ENCODE measurements at regions not wholly inside any gene's neighbourhood (a gene's known extent, or its start where the extent isn't known, plus 50 kb on each side); places are given as distances from the start of the nearest gene placed in this dataset.
A peak's percentile ranks its signal among the peaks of the same experiment; 100 is the strongest.

DNA sequence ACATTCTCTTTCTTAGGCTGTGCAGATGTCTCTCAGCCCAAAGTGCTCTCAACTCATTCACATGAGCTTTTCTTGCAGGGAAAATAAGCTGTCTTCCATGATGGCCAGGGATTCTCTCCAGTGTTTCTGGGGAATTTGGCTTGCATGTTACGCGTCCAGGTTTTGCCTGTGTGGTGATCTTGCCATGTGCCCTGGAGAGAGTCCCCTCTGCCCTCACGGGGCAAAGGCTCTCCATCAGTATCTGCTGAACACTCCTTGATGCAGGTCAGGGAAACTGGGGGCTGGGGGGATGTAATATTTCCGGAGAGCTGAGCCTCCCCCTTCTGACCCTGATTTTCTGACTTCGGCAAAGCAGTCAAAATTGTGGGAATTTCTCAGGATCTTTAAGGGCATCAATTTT, 87.6 kb downstream of the ACKR3 start:
- Histone ChIP-seq H3K4me1 (ENCODE audit: control insufficient read depth, low read depth, low read length) (peaks cover 7% of the 10 kb centered on the region), H2BK15ac (replicated peaks; ENCODE audit: low read depth) (no peak overlapping the region), H3K9ac (ENCODE audit: low read length) (no peak overlapping the region), H3K36me3 (ENCODE audit: control insufficient read depth, insufficient read depth, low read length) (no peaks in the 10 kb centered on the region), H3K4me2 (ENCODE audit: low read length) (no peak overlapping the region), H3K4ac (ENCODE audit: low read depth, low read length) (no peak overlapping the region), H3K4me3 (ENCODE audit: low read length) (no peak overlapping the region), H3K79me2 (ENCODE audit: control insufficient read depth, insufficient read depth, low read length) (no peaks in the 10 kb centered on the region), H2BK120ac (ENCODE audit: low read depth, low read length) (no peak overlapping the region), H3K27me3 (ENCODE audit: insufficient read depth, low read length, poor library complexity) (no peaks in the 10 kb centered on the region), H3K18ac (ENCODE audit: low read length) (no peak overlapping the region), H3K56ac (ENCODE audit: low read length) (no peak overlapping the region), H2AK5ac (ENCODE audit: low read length) (no peak overlapping the region), H3K23ac (ENCODE audit: low read length) (no peak overlapping the region), H4K5ac (ENCODE audit: low read length) (no peak overlapping the region), H3K27ac (ENCODE audit: low read depth, low read length) (no peak overlapping the region), H4K8ac (ENCODE audit: low read depth, low read length) (no peak overlapping the region), H3K79me1 (ENCODE audit: low read length) (no peaks in the 10 kb centered on the region), H2BK5ac (ENCODE audit: low read length) (no peak overlapping the region)
- no CpG with 5 or more reads among the region's 5 CpGs for WGBS (ENCODE audit: extremely low coverage, insufficient coverage, low lambda C conversion rate)
- DNase-seq, result no peak

DNA sequence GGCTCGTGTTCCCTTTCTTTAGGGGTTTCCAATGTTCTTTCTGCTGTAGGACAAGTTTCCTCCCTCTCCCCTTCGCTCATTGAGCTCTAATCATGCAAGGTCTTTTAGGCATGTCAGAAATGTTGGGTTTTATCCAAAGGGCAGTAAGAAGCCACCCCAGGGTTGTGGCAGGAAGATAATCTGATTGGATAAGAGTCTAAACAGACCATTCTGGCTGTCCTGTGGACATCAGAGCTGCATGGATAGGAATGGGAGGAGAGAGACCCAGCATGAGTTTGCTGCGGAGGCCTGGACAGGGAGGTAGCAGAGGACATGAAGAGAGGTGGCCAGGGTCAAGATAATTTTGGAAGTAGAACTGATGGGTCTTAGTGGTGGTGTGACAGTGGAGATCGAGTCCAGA, 88.2 kb downstream of the ACKR3 start:
- Histone ChIP-seq H3K36me3 (ENCODE audit: control insufficient read depth, insufficient read depth, low read length) (no peaks in the 10 kb centered on the region), H3K23ac (ENCODE audit: low read length) (no peak overlapping the region), H3K4ac (ENCODE audit: low read depth, low read length) (no peak overlapping the region), H4K8ac (ENCODE audit: low read depth, low read length) (no peak overlapping the region), H3K4me3 (ENCODE audit: low read length) (no peak overlapping the region), H3K79me1 (ENCODE audit: low read length) (no peaks in the 10 kb centered on the region), H3K27ac (ENCODE audit: low read depth, low read length) (no peak overlapping the region), H3K4me1 (ENCODE audit: control insufficient read depth, low read depth, low read length) (peaks cover 7% of the 10 kb centered on the region), H3K79me2 (ENCODE audit: control insufficient read depth, insufficient read depth, low read length) (no peaks in the 10 kb centered on the region), H3K9ac (ENCODE audit: low read length) (no peak overlapping the region), H3K56ac (ENCODE audit: low read length) (no peak overlapping the region), H2BK120ac (ENCODE audit: low read depth, low read length) (no peak overlapping the region), H2BK15ac (replicated peaks; ENCODE audit: low read depth) (no peak overlapping the region), H2BK5ac (ENCODE audit: low read length) (no peak overlapping the region), H2AK5ac (ENCODE audit: low read length) (no peak overlapping the region), H3K18ac (ENCODE audit: low read length) (no peak overlapping the region), H4K5ac (ENCODE audit: low read length) (no peak overlapping the region), H3K4me2 (ENCODE audit: low read length) (no peak overlapping the region), H3K27me3 (ENCODE audit: insufficient read depth, low read length, poor library complexity) (no peaks in the 10 kb centered on the region)
- no CpG with 5 or more reads among the region's 4 CpGs for WGBS (ENCODE audit: extremely low coverage, insufficient coverage, low lambda C conversion rate)
- DNase-seq, result peak; percentile 9

DNA sequence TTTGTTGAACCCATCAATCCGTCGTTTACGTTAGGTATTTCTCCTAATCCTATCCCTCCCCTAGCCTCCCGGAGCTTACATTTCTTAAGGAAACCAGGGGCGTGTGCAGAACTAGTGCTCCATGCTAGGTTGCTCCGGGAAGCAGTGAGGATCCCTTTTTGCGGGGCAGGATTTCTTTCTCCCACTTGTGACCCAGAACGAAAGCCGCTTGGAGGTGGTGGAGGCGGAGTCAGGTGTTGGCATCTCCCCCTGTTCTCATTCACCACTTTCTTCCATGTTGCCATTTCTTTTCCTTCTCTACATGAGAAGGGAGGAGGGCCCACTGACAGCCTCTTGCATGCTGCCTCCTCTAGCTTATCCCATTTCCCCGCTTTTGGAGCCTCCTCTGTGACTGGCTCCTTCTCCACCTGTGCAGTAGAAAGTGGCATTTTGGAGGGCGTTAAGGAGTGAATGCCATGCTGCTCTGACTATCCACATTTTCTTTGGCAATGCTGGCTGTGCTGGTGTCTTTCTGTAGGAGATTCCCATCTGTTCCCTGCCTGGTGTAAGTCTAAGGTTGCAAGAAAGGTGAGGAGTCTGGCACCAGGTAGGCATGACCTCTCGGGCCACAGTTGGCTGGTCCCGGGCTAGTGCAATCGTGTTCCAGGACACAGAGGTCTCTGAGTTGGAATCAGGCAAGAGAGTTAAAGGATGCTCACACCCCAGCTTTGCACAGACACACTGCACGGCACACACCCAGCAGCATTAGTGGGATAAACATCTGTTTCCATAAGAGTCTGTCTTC, 89.5 kb downstream of the ACKR3 start:
- Histone ChIP-seq H4K5ac (ENCODE audit: low read length) (no peak overlapping the region), H2BK5ac (ENCODE audit: low read length) (no peak overlapping the region), H3K4me3 (ENCODE audit: low read length) (no peak overlapping the region), H2BK120ac (ENCODE audit: low read depth, low read length) (no peak overlapping the region), H3K79me1 (ENCODE audit: low read length) (no peaks in the 10 kb centered on the region), H3K18ac (ENCODE audit: low read length) (no peak overlapping the region), H3K4me1 (ENCODE audit: control insufficient read depth, low read depth, low read length) (peaks cover 7% of the 10 kb centered on the region), H3K4ac (ENCODE audit: low read depth, low read length) (no peak overlapping the region), H2BK15ac (replicated peaks; ENCODE audit: low read depth) (no peak overlapping the region), H3K4me2 (ENCODE audit: low read length) (no peak overlapping the region), H3K79me2 (ENCODE audit: control insufficient read depth, insufficient read depth, low read length) (no peaks in the 10 kb centered on the region), H2AK5ac (ENCODE audit: low read length) (no peak overlapping the region), H3K36me3 (ENCODE audit: control insufficient read depth, insufficient read depth, low read length) (no peaks in the 10 kb centered on the region), H3K23ac (ENCODE audit: low read length) (no peak overlapping the region), H3K9ac (ENCODE audit: low read length) (no peak overlapping the region), H3K27me3 (ENCODE audit: insufficient read depth, low read length, poor library complexity) (no peaks in the 10 kb centered on the region), H4K8ac (ENCODE audit: low read depth, low read length) (no peak overlapping the region), H3K56ac (ENCODE audit: low read length) (no peak overlapping the region), H3K27ac (ENCODE audit: low read depth, low read length) (no peak overlapping the region)
- WGBS (ENCODE audit: extremely low coverage, insufficient coverage, low lambda C conversion rate), result no CpG with 5 or more reads among the region's 16 CpGs
- no peak for DNase-seq

DNA sequence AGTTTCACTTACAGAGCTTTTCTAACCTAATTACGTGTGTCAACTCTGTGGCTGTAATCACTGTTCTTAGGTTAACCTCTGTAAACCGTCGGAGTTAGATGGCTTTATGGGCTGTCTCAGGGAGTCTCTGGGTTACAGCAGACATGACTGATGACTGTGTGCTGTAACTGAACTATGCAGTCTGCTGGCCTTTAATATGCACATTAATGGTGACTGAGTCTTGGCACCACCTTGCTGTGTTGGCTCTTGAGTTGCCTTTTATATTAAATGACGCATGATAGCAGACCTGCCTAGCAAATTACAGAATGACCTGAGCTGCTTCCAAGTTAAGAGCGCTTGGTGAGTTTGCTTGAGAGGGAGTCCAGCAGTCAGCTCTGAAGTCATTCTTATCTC, 90.1 kb downstream of the ACKR3 start:
- Histone ChIP-seq H3K56ac (ENCODE audit: low read length) (no peak overlapping the region), H3K27ac (ENCODE audit: low read depth, low read length) (no peak overlapping the region), H4K5ac (ENCODE audit: low read length) (no peak overlapping the region), H3K36me3 (ENCODE audit: control insufficient read depth, insufficient read depth, low read length) (no peaks in the 10 kb centered on the region), H3K4me2 (ENCODE audit: low read length) (no peak overlapping the region), H3K79me1 (ENCODE audit: low read length) (no peaks in the 10 kb centered on the region), H3K9ac (ENCODE audit: low read length) (no peak overlapping the region), H2BK120ac (ENCODE audit: low read depth, low read length) (no peak overlapping the region), H3K4me1 (ENCODE audit: control insufficient read depth, low read depth, low read length) (peaks cover 7% of the 10 kb centered on the region), H3K79me2 (ENCODE audit: control insufficient read depth, insufficient read depth, low read length) (no peaks in the 10 kb centered on the region), H2AK5ac (ENCODE audit: low read length) (no peak overlapping the region), H2BK15ac (replicated peaks; ENCODE audit: low read depth) (no peak overlapping the region), H3K23ac (ENCODE audit: low read length) (no peak overlapping the region), H3K4me3 (ENCODE audit: low read length) (no peak overlapping the region), H2BK5ac (ENCODE audit: low read length) (no peak overlapping the region), H3K4ac (ENCODE audit: low read depth, low read length) (no peak overlapping the region), H3K27me3 (ENCODE audit: insufficient read depth, low read length, poor library complexity) (no peaks in the 10 kb centered on the region), H3K18ac (ENCODE audit: low read length) (peak overlapping the region; percentile 25), H4K8ac (ENCODE audit: low read depth, low read length) (no peak overlapping the region)
- no peak for DNase-seq
- WGBS (ENCODE audit: extremely low coverage, insufficient coverage, low lambda C conversion rate), result no CpG with 5 or more reads among the region's 5 CpGs

DNA sequence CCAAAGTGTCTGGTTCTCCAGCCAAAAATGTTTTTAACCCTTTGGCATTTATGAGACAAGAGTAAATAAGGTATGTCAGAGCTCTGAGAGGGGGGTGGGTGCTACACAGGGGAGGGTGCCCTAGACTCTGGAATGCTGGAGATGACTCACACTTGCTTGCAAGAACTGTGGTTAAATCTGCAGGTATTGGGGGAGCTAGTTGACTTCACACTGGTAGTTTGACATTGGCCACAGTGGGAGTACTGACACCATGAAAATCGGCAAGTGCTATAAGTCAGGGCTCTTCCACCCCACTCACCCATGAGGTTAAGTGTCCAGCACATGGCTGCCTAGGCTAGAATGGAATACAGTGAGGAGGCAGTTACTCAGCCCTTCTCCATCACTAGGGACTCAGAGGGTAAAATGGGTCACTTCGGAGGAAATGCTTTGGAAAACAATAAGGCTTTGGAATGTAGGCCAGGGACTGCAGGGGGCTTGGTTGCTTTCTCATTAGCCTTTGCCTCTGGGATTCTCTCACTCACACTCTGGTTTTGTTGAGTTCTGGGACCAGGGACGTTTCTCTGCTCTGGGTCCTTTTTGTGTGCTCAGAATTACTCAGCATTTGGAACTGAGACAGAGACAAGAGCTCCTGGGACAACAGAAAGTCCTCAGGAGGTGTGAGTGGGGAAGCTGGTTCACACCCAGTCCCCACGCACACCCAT, 91.6 kb downstream of the ACKR3 start:
- no peak overlapping the region for H3K4me2 ChIP-seq (ENCODE audit: low read length)
- H4K5ac ChIP-seq (ENCODE audit: low read length), result no peak overlapping the region
- no peak overlapping the region for H2BK120ac ChIP-seq (ENCODE audit: low read depth, low read length)
- H3K4ac ChIP-seq (ENCODE audit: low read depth, low read length), result no peak overlapping the region
- peak; percentile 90 for DNase-seq
- peak overlapping the region; percentile 86 for H2BK15ac ChIP-seq (replicated peaks; ENCODE audit: low read depth)
- no peak overlapping the region for H3K23ac ChIP-seq (ENCODE audit: low read length)
- no CpG with 5 or more reads among the region's 4 CpGs for WGBS (ENCODE audit: extremely low coverage, insufficient coverage, low lambda C conversion rate)
- peak overlapping the region; percentile 43 for H2AK5ac ChIP-seq (ENCODE audit: low read length)
- no peaks in the 10 kb centered on the region for H3K79me1 ChIP-seq (ENCODE audit: low read length)
- peak overlapping the region; percentile 79 for H2BK5ac ChIP-seq (ENCODE audit: low read length)
- H3K4me3 ChIP-seq (ENCODE audit: low read length), result no peak overlapping the region
- no peak overlapping the region for H4K8ac ChIP-seq (ENCODE audit: low read depth, low read length)
- no peaks in the 10 kb centered on the region for H3K36me3 ChIP-seq (ENCODE audit: control insufficient read depth, insufficient read depth, low read length)
- H3K18ac ChIP-seq (ENCODE audit: low read length), result peak overlapping the region; percentile 77
- no peak overlapping the region for H3K9ac ChIP-seq (ENCODE audit: low read length)
- H3K27me3 ChIP-seq (ENCODE audit: insufficient read depth, low read length, poor library complexity), result no peaks in the 10 kb centered on the region
- peak overlapping the region; percentile 87 for H3K27ac ChIP-seq (ENCODE audit: low read depth, low read length)
- H3K79me2 ChIP-seq (ENCODE audit: control insufficient read depth, insufficient read depth, low read length), result no peaks in the 10 kb centered on the region
- peaks cover 7% of the 10 kb centered on the region for H3K4me1 ChIP-seq (ENCODE audit: control insufficient read depth, low read depth, low read length)
- H3K56ac ChIP-seq (ENCODE audit: low read length), result peak overlapping the region; percentile 67

Measured in mesendoderm (in vitro differentiated cells).